Progenitor cell of endocrine pancreas (in vitro differentiated cells): ENCODE measurements at regions not wholly inside any gene's neighbourhood (a gene's known extent, or its start where the extent isn't known, plus 50 kb on each side); places are given as distances from the start of the nearest gene placed in this dataset.

Experiments used
- DNase-seq: peaks from one replicate; pipeline ENCODE4 v3.0.0; 2021; ENCODE audit warnings: low spot score; ENCODE audit not compliant: unreplicated experiment
- H3K27ac Mint-ChIP-seq: 2 replicates; pipeline ENCODE4 v1.8.0; 2021; ENCODE audit warnings: mild to moderate bottlenecking, moderate library complexity, mixed read lengths
- H3K27me3 Mint-ChIP-seq: 2 replicates; pipeline ENCODE4 v1.8.0; 2021; ENCODE audit warnings: mixed read lengths
- H3K36me3 Mint-ChIP-seq: 2 replicates; pipeline ENCODE4 v1.8.0; 2022; ENCODE audit warnings: mixed read lengths; ENCODE audit not compliant: insufficient read depth
- H3K4me1 Mint-ChIP-seq: 2 replicates; pipeline ENCODE4 v1.8.0; 2021; ENCODE audit warnings: low read depth, mixed read lengths
- H3K4me3 Mint-ChIP-seq: 2 replicates; pipeline ENCODE4 v1.8.0; 2021; ENCODE audit warnings: low read depth, mild to moderate bottlenecking, moderate library complexity, mixed read lengths
- H3K9me3 Mint-ChIP-seq: 2 replicates; pipeline ENCODE4 v1.8.0; 2021; ENCODE audit warnings: low read depth, mixed read lengths
- TF ChIP-seq, protein P1 (sequence below): fragments of 200-600 bp; sonication (generic); IDR thresholded peaks from one replicate; pipeline ENCODE4 v1.5.0; 2021; ENCODE audit warnings: antibody characterized with exemption, mild to moderate bottlenecking; ENCODE audit not compliant: unreplicated experiment

- H3K9me3 Mint-ChIP-seq: peaks cover 6% of the 10 kb centered on the region
- no peak overlapping the region for H3K4me3 Mint-ChIP-seq
These were observed 328.6 kb downstream of the ETAA1 start for GRCh38 chr2:67725731-67726130.

DNA sequence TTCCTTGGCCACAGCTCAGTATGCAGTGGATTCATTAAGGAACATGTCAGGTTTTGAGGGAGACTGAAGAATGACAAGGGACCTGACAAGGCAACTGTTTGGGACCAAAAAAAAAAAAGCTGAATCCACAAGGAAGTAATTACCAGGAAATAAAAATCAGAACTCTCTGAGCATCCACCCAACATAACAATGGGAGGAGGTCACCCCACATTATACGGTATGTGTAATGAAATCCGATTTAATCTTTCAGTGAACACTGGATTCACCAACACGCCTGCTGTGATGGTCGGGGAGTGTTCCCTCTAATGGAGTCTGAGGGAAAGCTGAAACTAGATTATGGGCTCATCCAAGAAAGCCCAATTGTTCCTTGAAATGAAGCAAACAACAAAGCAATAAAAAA lies 329.3 kb downstream of the ETAA1 start:
- Mint-ChIP-seq H3K4me1 (no peaks in the 10 kb centered on the region), H3K27me3 (peaks cover 2% of the 10 kb centered on the region)
- DNase-seq: no peak

More at GRCh38 chr2:67725731-67726130, 328.6 kb downstream of the ETAA1 start:
- peaks cover 2% of the 10 kb centered on the region for H3K27me3 Mint-ChIP-seq
- H3K4me1 Mint-ChIP-seq: no peaks in the 10 kb centered on the region
- TF ChIP-seq, protein P1, sequence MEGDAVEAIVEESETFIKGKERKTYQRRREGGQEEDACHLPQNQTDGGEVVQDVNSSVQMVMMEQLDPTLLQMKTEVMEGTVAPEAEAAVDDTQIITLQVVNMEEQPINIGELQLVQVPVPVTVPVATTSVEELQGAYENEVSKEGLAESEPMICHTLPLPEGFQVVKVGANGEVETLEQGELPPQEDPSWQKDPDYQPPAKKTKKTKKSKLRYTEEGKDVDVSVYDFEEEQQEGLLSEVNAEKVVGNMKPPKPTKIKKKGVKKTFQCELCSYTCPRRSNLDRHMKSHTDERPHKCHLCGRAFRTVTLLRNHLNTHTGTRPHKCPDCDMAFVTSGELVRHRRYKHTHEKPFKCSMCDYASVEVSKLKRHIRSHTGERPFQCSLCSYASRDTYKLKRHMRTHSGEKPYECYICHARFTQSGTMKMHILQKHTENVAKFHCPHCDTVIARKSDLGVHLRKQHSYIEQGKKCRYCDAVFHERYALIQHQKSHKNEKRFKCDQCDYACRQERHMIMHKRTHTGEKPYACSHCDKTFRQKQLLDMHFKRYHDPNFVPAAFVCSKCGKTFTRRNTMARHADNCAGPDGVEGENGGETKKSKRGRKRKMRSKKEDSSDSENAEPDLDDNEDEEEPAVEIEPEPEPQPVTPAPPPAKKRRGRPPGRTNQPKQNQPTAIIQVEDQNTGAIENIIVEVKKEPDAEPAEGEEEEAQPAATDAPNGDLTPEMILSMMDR: no peak
- H3K36me3 Mint-ChIP-seq: peaks cover 3% of the 10 kb centered on the region
- no peak overlapping the region for H3K27ac Mint-ChIP-seq
- DNase-seq: no peak

GRCh38 chr2:67727131-67727530 lies 330.0 kb downstream of the ETAA1 start:
- H3K27ac Mint-ChIP-seq: no peak overlapping the region
- H3K4me3 Mint-ChIP-seq: no peak overlapping the region
- no peaks in the 10 kb centered on the region for H3K9me3 Mint-ChIP-seq
- no peaks in the 10 kb centered on the region for H3K36me3 Mint-ChIP-seq
- no peaks in the 10 kb centered on the region for H3K4me1 Mint-ChIP-seq
- no peak for DNase-seq
- peaks cover 2% of the 10 kb centered on the region for H3K27me3 Mint-ChIP-seq
- TF ChIP-seq, protein P1: no peak

More for the DNA sequence above, 329.3 kb downstream of the ETAA1 start:
- Mint-ChIP-seq H3K4me3 (no peak overlapping the region), H3K9me3 (no peaks in the 10 kb centered on the region), H3K27ac (no peak overlapping the region), H3K36me3 (no peaks in the 10 kb centered on the region)
- TF ChIP-seq, protein P1: no peak

DNA sequence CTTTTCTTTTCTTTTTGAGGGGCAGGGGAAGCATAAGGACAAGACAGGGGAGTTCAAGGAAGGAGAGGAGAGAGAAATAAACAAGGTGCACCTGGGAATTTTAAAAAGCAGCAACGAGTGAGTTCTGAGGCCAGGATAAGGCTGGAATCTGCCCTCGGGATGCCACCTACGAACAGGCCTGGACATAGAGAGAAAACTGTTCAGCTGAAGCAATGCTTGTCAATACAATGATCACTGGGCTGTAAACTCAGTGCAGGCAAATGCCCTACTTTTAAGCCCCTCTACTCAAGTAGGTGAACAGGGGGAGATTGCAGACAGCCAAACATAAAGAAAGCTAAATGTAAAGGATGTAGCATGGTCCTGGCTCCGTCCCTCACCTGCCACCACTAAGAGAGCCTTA lies 330.5 kb downstream of the ETAA1 start:
- no peaks in the 10 kb centered on the region for H3K36me3 Mint-ChIP-seq
- no peak for DNase-seq
- H3K27me3 Mint-ChIP-seq: peaks cover 2% of the 10 kb centered on the region
- TF ChIP-seq, protein P1: no peak
- no peak overlapping the region for H3K4me3 Mint-ChIP-seq
- no peaks in the 10 kb centered on the region for H3K4me1 Mint-ChIP-seq
- no peak overlapping the region for H3K27ac Mint-ChIP-seq
- no peaks in the 10 kb centered on the region for H3K9me3 Mint-ChIP-seq

DNA sequence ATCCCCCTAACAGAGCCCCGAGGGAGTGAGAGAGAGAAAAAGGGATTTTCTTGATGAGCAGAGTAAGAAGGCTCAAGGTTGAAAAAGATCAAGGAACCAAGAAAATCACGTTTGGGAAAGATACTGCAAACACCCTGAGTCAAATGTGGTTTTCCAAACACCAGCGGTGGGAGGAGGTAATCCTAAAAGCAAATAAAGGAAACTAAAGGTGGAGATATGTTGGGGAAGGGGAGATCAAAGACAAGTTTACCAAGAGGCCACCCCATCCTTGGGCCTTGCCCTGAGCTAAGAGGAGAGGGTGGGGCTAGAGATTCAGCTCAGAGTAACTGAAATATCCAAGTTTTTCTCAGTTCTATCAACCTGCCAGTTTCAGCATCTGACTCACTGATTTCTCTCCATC lies 332.3 kb downstream of the ETAA1 start:
- Mint-ChIP-seq H3K27me3 (peaks cover 2% of the 10 kb centered on the region), H3K4me3 (no peak overlapping the region), H3K9me3 (no peaks in the 10 kb centered on the region), H3K36me3 (no peaks in the 10 kb centered on the region), H3K4me1 (no peaks in the 10 kb centered on the region), H3K27ac (no peak overlapping the region)
- TF ChIP-seq, protein P1: no peak
- DNase-seq: no peak
